H1 (cell line): ENCODE measurements at regions not wholly inside any gene's neighbourhood (a gene's known extent, or its start where the extent isn't known, plus 50 kb on each side); places are given as distances from the start of the nearest gene placed in this dataset.

Source experiments
- CTCF ChIA-PET: fragments of 300-600 bp; sonication (Branson Sonifier 250); formaldehyde crosslinking; loops from one replicate; lab custom pipeline; 2021; ENCODE audit not compliant: partially characterized antibody; lab: Charles Lee
- POLR2A ChIA-PET: fragments of 300-600 bp; sonication (Branson Sonifier 250); formaldehyde crosslinking; loops from one replicate; lab custom pipeline; 2021; ENCODE audit warnings: inconsistent platforms; ENCODE audit not compliant: partially characterized antibody; lab: Charles Lee
- DNase-seq, 2 experiments: peaks; one replicate each; pipeline versions ENCODE4 v3.0.0 to v3.0.0-alpha.2; 2010 to 2022; ENCODE audit warnings: low spot score in 2 of 2, low read depth in 1 of 2, mixed read lengths in 1 of 2
- FAIRE-seq: peaks from 2 replicates; lab custom pipeline; 2011; peaks lifted over from hg19 to GRCh38; lab: Jason Lieb, UNC
- H2AFZ ChIP-seq: 2 replicates; pipeline ENCODE4 v1.8.1; 2012; ENCODE audit warnings: low read length, inconsistent platforms
- H2AK5ac ChIP-seq: 2 replicates; pipeline ENCODE4 v1.6.1; 2013; ENCODE audit warnings: low read depth, low read length
- H2BK120ac ChIP-seq: replicated peaks from 2 replicates; pipeline ENCODE3; 2013; ENCODE audit warnings: low read depth, low read length, inconsistent platforms
- H2BK12ac ChIP-seq: 2 replicates; pipeline ENCODE4 v1.6.1; 2013; ENCODE audit warnings: low read depth, low read length
- H2BK15ac ChIP-seq: 2 replicates; pipeline ENCODE4 v1.6.1; 2013; ENCODE audit warnings: low read length
- H2BK20ac ChIP-seq: 2 replicates; pipeline ENCODE4 v1.6.1; 2013; ENCODE audit warnings: low read length
- H2BK5ac ChIP-seq: 2 replicates; pipeline ENCODE4 v1.6.1; 2013; ENCODE audit warnings: low read depth, low read length
- H3K14ac ChIP-seq: 2 replicates; pipeline ENCODE4 v1.6.1; 2013; ENCODE audit warnings: inconsistent platforms; ENCODE audit not compliant: insufficient read length
- H3K18ac ChIP-seq: 2 replicates; pipeline ENCODE4 v1.6.1; 2013; ENCODE audit warnings: low read length; ENCODE audit errors: extremely low read depth
- H3K23ac ChIP-seq: 2 replicates; pipeline ENCODE4 v1.6.1; 2013; ENCODE audit warnings: inconsistent platforms; ENCODE audit not compliant: insufficient read length
- H3K23me2 ChIP-seq: 2 replicates; pipeline ENCODE4 v1.6.1; 2013; ENCODE audit warnings: low read depth, low read length
- H3K27ac ChIP-seq: 2 replicates; pipeline ENCODE4 v1.6.1; 2011; ENCODE audit warnings: low read depth, low read length, inconsistent platforms
- H3K27me3 ChIP-seq, 4 experiments: replicated peaks in 1 of 4; 1 replicate in 1 of 4; 2 replicates in 3 of 4; pipeline versions ENCODE4 v1.6.1 to v1.8.1; 2011 to 2013; ENCODE audit warnings: low read length in 3 of 4, mild to moderate bottlenecking in 3 of 4, inconsistent platforms in 2 of 4, mixed read lengths in 2 of 4, moderate library complexity in 1 of 4; ENCODE audit not compliant: control insufficient read depth in 3 of 4, insufficient read depth in 3 of 4; ENCODE audit errors: extremely low read depth in 1 of 4
- H3K36me3 ChIP-seq, 4 experiments: 2 replicates each; pipeline versions ENCODE4 v1.6.1 to v1.8.1; 2011 to 2013; ENCODE audit warnings: mild to moderate bottlenecking in 4 of 4, low read length in 3 of 4, moderate library complexity in 2 of 4, control low read depth in 1 of 4, inconsistent platforms in 1 of 4; ENCODE audit not compliant: insufficient read depth in 4 of 4, control insufficient read depth in 2 of 4
- H3K4ac ChIP-seq: replicated peaks from 2 replicates; pipeline ENCODE3; 2013; ENCODE audit warnings: low read length, low read depth, mixed read lengths, inconsistent platforms; ENCODE audit not compliant: insufficient read length
- H3K4me1 ChIP-seq, 4 experiments: replicated peaks in 1 of 4; 1 replicate in 1 of 4; 2 replicates in 3 of 4; pipeline versions ENCODE4 v1.6.1 to v1.8.1; 2011 to 2013; ENCODE audit warnings: low read length in 3 of 4, inconsistent platforms in 2 of 4, mixed read lengths in 1 of 4; ENCODE audit not compliant: insufficient read depth in 4 of 4, control insufficient read depth in 3 of 4
- H3K4me2 ChIP-seq, 2 experiments: 2 replicates each; pipeline versions ENCODE4 v1.6.1 to v1.8.1; 2011 to 2013; ENCODE audit warnings: low read depth in 2 of 2, low read length in 2 of 2, control low read depth in 1 of 2, inconsistent platforms in 1 of 2, mild to moderate bottlenecking in 1 of 2; ENCODE audit not compliant: insufficient read depth in 1 of 2
- H3K4me3 ChIP-seq, 4 experiments: fragments of 200-600, 300-600 bp in 1 of 4; sonication (generic), shearing (Covaris generic), sonication (Bioruptor Twin) in 1 of 4; 2 replicates each; pipeline versions ENCODE4 v1.5.1 to v1.8.1; 2011 to 2016; ENCODE audit warnings: low read length in 4 of 4, low read depth in 3 of 4, control low read depth in 2 of 4, inconsistent platforms in 2 of 4, mild to moderate bottlenecking in 2 of 4, mixed read lengths in 1 of 4, moderate library complexity in 1 of 4; ENCODE audit not compliant: insufficient read depth in 2 of 4; ENCODE audit errors: extremely low read depth in 1 of 4
- H3K56ac ChIP-seq: replicated peaks from 2 replicates; pipeline ENCODE3; 2013; ENCODE audit warnings: low read depth, mild to moderate bottlenecking, mixed read lengths, low read length, inconsistent platforms; ENCODE audit not compliant: insufficient read length
- H3K79me1 ChIP-seq: 2 replicates; pipeline ENCODE4 v1.6.1; 2013; ENCODE audit warnings: low read depth, low read length, control low read depth
- H3K79me2 ChIP-seq, 2 experiments: 2 replicates each; pipeline versions ENCODE4 v1.6.1 to v1.8.1; 2012 to 2013; ENCODE audit warnings: low read length in 2 of 2, mild to moderate bottlenecking in 2 of 2, inconsistent platforms in 1 of 2; ENCODE audit not compliant: insufficient read depth in 2 of 2, control insufficient read depth in 1 of 2
- H3K9ac ChIP-seq, 4 experiments: replicated peaks in 1 of 4; 1 replicate in 1 of 4; 2 replicates in 3 of 4; pipeline versions ENCODE4 v1.6.1 to v1.8.1; 2011 to 2013; ENCODE audit warnings: low read depth in 3 of 4, low read length in 3 of 4, control low read depth in 2 of 4, mild to moderate bottlenecking in 2 of 4, moderate library complexity in 2 of 4, inconsistent platforms in 1 of 4; ENCODE audit errors: extremely low read depth in 1 of 4
- H3K9me3 ChIP-seq, 2 experiments: 2 replicates each; pipeline versions ENCODE4 v1.6.1 to v1.8.1; 2012 to 2013; ENCODE audit warnings: mild to moderate bottlenecking in 2 of 2, moderate library complexity in 2 of 2, control low read depth in 1 of 2, inconsistent platforms in 1 of 2, low read depth in 1 of 2, low read length in 1 of 2, mixed read lengths in 1 of 2; ENCODE audit not compliant: insufficient read depth in 2 of 2
- H4K20me1 ChIP-seq, 2 experiments: replicated peaks in 1 of 2; 2 replicates each; pipeline versions ENCODE3 to v1.8.1; 2011 to 2013; ENCODE audit warnings: inconsistent platforms in 2 of 2, low read length in 2 of 2, mild to moderate bottlenecking in 1 of 2; ENCODE audit not compliant: insufficient read depth in 2 of 2, control insufficient read depth in 1 of 2
- H4K5ac ChIP-seq: 2 replicates; pipeline ENCODE4 v1.6.1; 2013; ENCODE audit warnings: low read length, low read depth, mixed read lengths, inconsistent platforms; ENCODE audit not compliant: insufficient read length
- H4K8ac ChIP-seq: 2 replicates; pipeline ENCODE4 v1.8.0; 2013; ENCODE audit warnings: mild to moderate bottlenecking, moderate library complexity, low read length, inconsistent platforms; ENCODE audit not compliant: insufficient read depth; ENCODE audit errors: extremely low read depth
- H4K91ac ChIP-seq: replicated peaks from 2 replicates; pipeline ENCODE3; 2013; ENCODE audit warnings: low read length, mixed read lengths, inconsistent platforms; ENCODE audit not compliant: insufficient read length
- BRCA1 ChIP-seq: IDR thresholded peaks from 2 replicates; pipeline ENCODE4 v1.6.1; 2012; ENCODE audit warnings: low read depth, low read length, improper control_type of control experiment
- CHD2 ChIP-seq: IDR thresholded peaks from 2 replicates; pipeline ENCODE4 v1.6.1; 2012; ENCODE audit warnings: low read length, improper control_type of control experiment
- CTBP2 ChIP-seq: IDR thresholded peaks from 2 replicates; pipeline ENCODE4 v1.7.0; 2011; ENCODE audit warnings: borderline replicate concordance, mild to moderate bottlenecking, moderate library complexity, mixed read lengths, low read length; ENCODE audit not compliant: insufficient read depth, insufficient read length
- EGR1 ChIP-seq: IDR thresholded peaks from 2 replicates; pipeline ENCODE4 v1.6.1; 2011; ENCODE audit warnings: low read depth, low read length, borderline replicate concordance
- KDM4A ChIP-seq: IDR thresholded peaks from one replicate; pipeline ENCODE4 v1.7.1; 2012; ENCODE audit warnings: low read depth, mild to moderate bottlenecking, moderate library complexity, low read length, inconsistent platforms; ENCODE audit not compliant: severe bottlenecking
- NANOG ChIP-seq: IDR thresholded peaks from 2 replicates; pipeline ENCODE4 v1.6.1; 2011; ENCODE audit warnings: low read length, low read depth, mild to moderate bottlenecking, inconsistent platforms; ENCODE audit not compliant: insufficient read depth, poor library complexity, severe bottlenecking
- POLR2A ChIP-seq, 2 experiments: IDR thresholded peaks; 1 replicate in 1 of 2; 2 replicates in 1 of 2; pipeline ENCODE4 v1.6.1; 2011; ENCODE audit warnings: low read depth in 2 of 2, low read length in 2 of 2, mild to moderate bottlenecking in 2 of 2; ENCODE audit errors: control extremely low read depth in 1 of 2
- SAP30 ChIP-seq: fragments of 300-600 bp; sonication (generic); IDR thresholded peaks from 2 replicates; pipeline ENCODE4 v1.7.1; 2012; ENCODE audit warnings: low read length, moderate library complexity, mild to moderate bottlenecking, inconsistent platforms; ENCODE audit not compliant: insufficient read depth, insufficient replicate concordance
- SIN3A ChIP-seq, 2 experiments: IDR thresholded peaks in 1 of 2; conservative IDR thresholded peaks in 1 of 2; 2 replicates each; pipeline ENCODE4 v1.6.1; 2011 to 2012; ENCODE audit warnings: low read length in 2 of 2, improper control_type of control experiment in 1 of 2, low read depth in 1 of 2, mild to moderate bottlenecking in 1 of 2
- SP2 ChIP-seq: IDR thresholded peaks from 2 replicates; pipeline ENCODE4 v1.6.1; 2012; ENCODE audit warnings: mild to moderate bottlenecking, low read length, inconsistent platforms
- ZNF274 ChIP-seq: IDR thresholded peaks from 2 replicates; pipeline ENCODE4 v1.7.0; 2012; ENCODE audit warnings: low read length, borderline replicate concordance; ENCODE audit errors: extremely low read depth
- whole genome bisulfite sequencing, 2 experiments: shearing (Covaris generic) in 1 of 2; methylation state at CpG; one replicate each; pipeline versions ENCODE4 v1.1.6 to v1.1.7; 2013 to 2015; ENCODE audit warnings: low lambda C conversion rate in 2 of 2, mixed read lengths in 2 of 2, inconsistent platforms in 1 of 2, low coverage in 1 of 2, missing lambda C conversion rate in 1 of 2; ENCODE audit not compliant: insufficient replicate concordance in 2 of 2, insufficient coverage in 1 of 2, insufficient read length in 1 of 2; ENCODE audit errors: extremely low coverage in 1 of 2, missing lambda C conversion rate in 1 of 2; 5-methylcytosine and 5-hydroxymethylcytosine counted together
- TF ChIP-seq, protein P1 (sequence below): IDR thresholded peaks from 2 replicates; pipeline ENCODE4 v1.6.1; 2011; ENCODE audit warnings: low read depth, mild to moderate bottlenecking, low read length; ENCODE audit not compliant: insufficient read depth

DNA sequence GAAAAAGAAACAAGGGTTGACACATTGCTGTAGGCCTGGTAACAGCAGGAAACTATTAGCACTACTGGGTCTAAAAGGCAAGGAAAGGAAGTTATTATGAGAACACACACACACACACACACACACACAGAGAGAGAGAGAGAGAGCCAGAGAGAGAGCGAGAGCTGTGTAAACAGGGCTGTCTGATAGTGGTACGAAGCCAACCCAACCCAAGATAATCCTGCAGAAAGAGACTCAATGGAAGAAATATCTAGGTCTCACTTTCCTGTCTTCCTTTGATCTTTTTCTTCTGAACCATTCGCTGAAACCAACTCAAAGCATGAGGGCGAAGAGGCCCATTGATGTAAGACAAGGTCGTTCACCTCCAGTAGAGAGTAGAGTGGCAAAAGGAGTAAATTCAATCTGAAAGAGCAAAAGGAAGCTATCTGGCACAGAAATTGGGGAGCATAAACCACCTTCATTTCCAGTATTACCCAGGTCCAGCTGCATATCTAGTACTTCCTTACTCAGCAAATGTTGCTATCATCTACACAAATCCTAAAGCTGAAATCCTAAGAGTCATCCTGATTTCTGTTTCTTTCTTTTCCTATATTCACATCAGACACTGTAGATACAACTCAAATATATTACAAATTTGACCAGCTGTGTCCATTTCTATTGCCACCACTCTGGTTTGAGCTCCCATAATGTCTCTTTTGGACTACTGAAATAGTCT is 110.2 kb downstream of the TMEM26 start:
- Histone ChIP-seq H3K18ac (no peak overlapping the region), H3K9me3 (no peaks in the 10 kb centered on the region), H3K9ac (no peak overlapping the region), H3K4me1 (no peaks in the 10 kb centered on the region), H4K5ac (no peak overlapping the region), H3K4me2 (no peak overlapping the region), H3K4ac (no peak overlapping the region), H3K36me3 (no peaks in the 10 kb centered on the region), H3K79me1 (no peaks in the 10 kb centered on the region), H4K20me1 (no peaks in the 10 kb centered on the region), H4K91ac (no peak overlapping the region), H3K27me3 (no peaks in the 10 kb centered on the region), H3K14ac (no peak overlapping the region), H3K79me2 (no peaks in the 10 kb centered on the region), H2BK5ac (no peak overlapping the region), H2BK15ac (no peak overlapping the region), H2BK12ac (no peak overlapping the region), H3K23me2 (no peaks in the 10 kb centered on the region), H3K23ac (no peak overlapping the region), H3K56ac (no peak overlapping the region), H2BK120ac (no peak overlapping the region), H3K27ac (no peak overlapping the region), H4K8ac (no peak overlapping the region), H2BK20ac (no peak overlapping the region), H2AFZ (no peak overlapping the region), H2AK5ac (no peak overlapping the region), H3K4me3 (no peak overlapping the region)
- WGBS, 2 experiments, result 88% methylated on average over 4 of the region's 5 CpGs; no CpG with 5 or more reads in 1 of the 2 experiments
- DNase-seq (no peak), FAIRE-seq (no peak)
- CTCF ChIA-PET, result interaction anchor here (0.7 to 0.9 kb wide), 2 partner anchors 264 to 311 kb away, joined by 3 to 4 read pairs; no protein-coding TSS in a partner anchor
- POLR2A ChIA-PET, result no interaction called here
- TF ChIP-seq KDM4A, result no peak
- no peak for TF ChIP-seq CTBP2
- no peak for TF ChIP-seq CHD2
- TF ChIP-seq, protein P1, sequence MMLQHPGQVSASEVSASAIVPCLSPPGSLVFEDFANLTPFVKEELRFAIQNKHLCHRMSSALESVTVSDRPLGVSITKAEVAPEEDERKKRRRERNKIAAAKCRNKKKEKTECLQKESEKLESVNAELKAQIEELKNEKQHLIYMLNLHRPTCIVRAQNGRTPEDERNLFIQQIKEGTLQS, result no peak
- no peak for TF ChIP-seq EGR1
- TF ChIP-seq POLR2A (IDR thresholded peaks at IDR 0.05; ENCODE audit: control extremely low read depth in 1 of 2, low read depth in 2 of 2, low read length in 2 of 2), result no peak
- no peak for TF ChIP-seq ZNF274
- no peak for TF ChIP-seq BRCA1
- no peak for TF ChIP-seq SIN3A (conservative IDR thresholded peaks at IDR 0.05 in 1 of 2, IDR thresholded peaks at IDR 0.05 in 1 of 2; ENCODE audit: low read depth in 1 of 2, low read length in 2 of 2)
- TF ChIP-seq NANOG, result no peak
- TF ChIP-seq SAP30, result no peak
- no peak for TF ChIP-seq SP2
